ENCODE measurements at regions not wholly inside any gene's neighbourhood (a gene's known extent, or its start where the extent isn't known, plus 50 kb on each side); places are given as distances from the start of the nearest gene placed in this dataset.

- Histone ChIP-seq H3K27me3 (replicated peaks; ENCODE audit: insufficient read depth) (no peaks in the 10 kb centered on the region), H3K4me3 (no peak overlapping the region), H3K27ac (no peak overlapping the region), H3K9me3 (no peaks in the 10 kb centered on the region), H3K4me1 (ENCODE audit: control insufficient read depth in 1 of 2, low read depth in 2 of 2) (peaks cover 0 to 6% of the 10 kb centered on the region in 2 donors), H3K36me3 (no peaks in the 10 kb centered on the region)
- ATAC-seq (ENCODE audit: insufficient number of reproducible peaks, low FRiP score, low read depth) (no peak), DNase-seq (ENCODE audit: low spot score) (no peak)
- no peak for TF ChIP-seq CTCF (IDR thresholded peaks at IDR 0.05)
Measured at GRCh38 chr2:184032983-184033382, 565.3 kb upstream of the ZNF804A start.

- TF ChIP-seq CTCF (IDR thresholded peaks at IDR 0.05), result no peak
- Histone ChIP-seq H3K36me3 (no peaks in the 10 kb centered on the region), H3K4me1 (ENCODE audit: control insufficient read depth in 1 of 2, low read depth in 2 of 2) (peaks cover 0 to 6% of the 10 kb centered on the region in 2 donors), H3K27ac (no peak overlapping the region), H3K27me3 (replicated peaks; ENCODE audit: insufficient read depth) (no peaks in the 10 kb centered on the region), H3K4me3 (no peak overlapping the region), H3K9me3 (no peaks in the 10 kb centered on the region)
- no peak for DNase-seq (ENCODE audit: low spot score)
- no peak for ATAC-seq (ENCODE audit: insufficient number of reproducible peaks, low FRiP score, low read depth)
Measured at GRCh38 chr2:184037273-184037672, 561.1 kb upstream of the ZNF804A start.

GRCh38 chr2:184039493-184039892, 558.8 kb upstream of the ZNF804A start:
- Histone ChIP-seq H3K4me1 (ENCODE audit: control insufficient read depth in 1 of 2, low read depth in 2 of 2) (no peaks in the 10 kb centered on the region), H3K9me3 (no peaks in the 10 kb centered on the region), H3K4me3 (no peak overlapping the region), H3K27me3 (replicated peaks; ENCODE audit: insufficient read depth) (no peaks in the 10 kb centered on the region), H3K27ac (no peak overlapping the region), H3K36me3 (no peaks in the 10 kb centered on the region)
- ATAC-seq (ENCODE audit: insufficient number of reproducible peaks, low FRiP score, low read depth) (no peak), DNase-seq (ENCODE audit: low spot score) (no peak)
- no peak for TF ChIP-seq CTCF (IDR thresholded peaks at IDR 0.05)

GRCh38 chr2:184040230-184040629, 558.1 kb upstream of the ZNF804A start:
- H3K36me3 ChIP-seq, result no peaks in the 10 kb centered on the region
- H3K27ac ChIP-seq, result no peak overlapping the region
- ATAC-seq (ENCODE audit: insufficient number of reproducible peaks, low FRiP score, low read depth) (no peak), DNase-seq (ENCODE audit: low spot score) (no peak)
- no peak for TF ChIP-seq CTCF (IDR thresholded peaks at IDR 0.05)
- no peaks in the 10 kb centered on the region for H3K27me3 ChIP-seq (replicated peaks; ENCODE audit: insufficient read depth)
- H3K4me1 ChIP-seq (ENCODE audit: control insufficient read depth in 1 of 2, low read depth in 2 of 2), result no peaks in the 10 kb centered on the region
- no peaks in the 10 kb centered on the region for H3K9me3 ChIP-seq
- H3K4me3 ChIP-seq, result no peak overlapping the region

- Histone ChIP-seq H3K27ac (no peak overlapping the region), H3K27me3 (replicated peaks; ENCODE audit: insufficient read depth) (no peaks in the 10 kb centered on the region), H3K36me3 (no peaks in the 10 kb centered on the region), H3K9me3 (no peaks in the 10 kb centered on the region), H3K4me3 (no peak overlapping the region), H3K4me1 (ENCODE audit: control insufficient read depth in 1 of 2, low read depth in 2 of 2) (no peaks in the 10 kb centered on the region)
- DNase-seq (ENCODE audit: low spot score), result no peak
- ATAC-seq (ENCODE audit: insufficient number of reproducible peaks, low FRiP score, low read depth), result no peak
- no peak for TF ChIP-seq CTCF (IDR thresholded peaks at IDR 0.05)
Measured at GRCh38 chr2:184041077-184041476, 557.3 kb upstream of the ZNF804A start.
